Heart left ventricle (tissue), 16 donors: ENCODE measurements at regions not wholly inside any gene's neighbourhood (a gene's known extent, or its start where the extent isn't known, plus 50 kb on each side); places are given as distances from the start of the nearest gene placed in this dataset.

ENCODE experiments used
- ATAC-seq, 4 donors: fragments of 200-7000 bp; cut with Tn5 transposase; one replicate each; pipeline ENCODE4 v1.9.1; 2020 to 2022; ENCODE audit warnings: moderate library complexity in 4 of 4, mild to moderate bottlenecking in 3 of 4, moderate number of reproducible peaks in 1 of 4
- DNase-seq, 5 donors: peaks; one replicate each; pipeline ENCODE4 v3.0.0-alpha.2; 2020
- H3K27ac ChIP-seq, 12 donors: fragments of 200-600 bp; sonication (generic) in 4 of 12; one replicate each; pipeline versions ENCODE4 v1.5.0 to v1.8.0; 2016 to 2022; ENCODE audit warnings: mild to moderate bottlenecking in 2 of 12
- H3K27me3 ChIP-seq, 9 donors: fragments of 200-600 bp; sonication (generic) in 2 of 9; one replicate each; pipeline versions ENCODE4 v1.5.1 to v1.8.0; 2016 to 2022; ENCODE audit warnings: mild to moderate bottlenecking in 3 of 9
- H3K36me3 ChIP-seq, 9 donors: fragments of 200-600 bp; sonication (generic) in 2 of 9; one replicate each; pipeline versions ENCODE4 v1.5.0 to v1.8.0; 2018 to 2022; ENCODE audit warnings: mild to moderate bottlenecking in 2 of 9
- H3K4me1 ChIP-seq, 12 donors: fragments of 200-600 bp; sonication (generic) in 4 of 12; one replicate each; pipeline versions ENCODE4 v1.5.0 to v1.8.0; 2016 to 2022; ENCODE audit warnings: mild to moderate bottlenecking in 3 of 12
- H3K4me3 ChIP-seq, 12 donors: fragments of 200-600 bp; sonication (generic) in 4 of 12; one replicate each; pipeline versions ENCODE4 v1.5.0 to v1.8.0; 2017 to 2022; ENCODE audit warnings: mild to moderate bottlenecking in 9 of 12, moderate library complexity in 4 of 12
- H3K9me3 ChIP-seq, 12 donors: fragments of 200-600 bp; sonication (generic) in 4 of 12; one replicate each; pipeline versions ENCODE4 v1.5.0 to v1.8.0; 2016 to 2022; ENCODE audit warnings: mild to moderate bottlenecking in 1 of 12
- CTCF ChIP-seq, 12 donors: fragments of 200-600 bp; sonication (generic) in 4 of 12; IDR thresholded peaks; one replicate each; pipeline versions ENCODE4 v1.5.0 to v1.8.0; 2018 to 2022; ENCODE audit warnings: antibody characterized with exemption in 12 of 12, mild to moderate bottlenecking in 5 of 12
- POLR2A ChIP-seq, 2 donors: fragments of 450-650 bp; IDR thresholded peaks; one replicate each; pipeline ENCODE4 v1.6.1; 2017; ENCODE audit warnings: antibody characterized with exemption in 2 of 2, mild to moderate bottlenecking in 2 of 2, moderate library complexity in 2 of 2
- WGBS, 4 donors: extraction: QIAGEN DNeasy Blood & Tissue Kit in 2 of 4; methylation state at CpG; one replicate each; pipeline versions ENCODE4 v1.1.5 to v1.1.7; 2013 to 2018; 5-methylcytosine and 5-hydroxymethylcytosine counted together
- intact Hi-C, 10 donors: fragments of 100-400 bp; cut with DNase I; formaldehyde crosslinking; loops; one replicate each; pipeline versions ENCODE4 v1.11.1 to v1.14.2; 2022
- donor health status: ischemic (EF 13 %, LVEDD 7.1; RV severe dilation, severe dysfunction).
- donor health status: healthy with polysubstance abuse.
- donor health status: DM: no; HTN: yes; CAD: no.
- donor health status: DM: no; HTN: no; CAD: no.
- donor health status: ischemic (EF 25% LVEDD 6.9; RV normal size, moderate dysfunction).
- donor health status: ischemic (EF 25% LVEDD 5.7; RV mildly dilated, moderate dysfunction).
- donor health status: healthy.
- donor health status: DM: yes; HTN: yes; CAD: no.
- donor health status: ischemic (EF 35%, LVEDD 5.7; RV mildly dilated, moderate dysfunction).
- donor health status: nonischemic (EF 11% LVEDD 7.7; RV severe dilation, severe dysfunction).
- donor health status: DM: yes; HTN: yes; CAD: no.
- donor health status: PGD.
- donor health status: ischemic (EF 29% LVEDD 5.4; RV normal size, mild dysfunction).
- donor health status: nonischemic (EF 23%, LVEDD 6.1; RV moderate dilation, normal function).

GRCh38 chr2:183718246-183718645 lies 594.0 kb downstream of the NUP35 start:
- 60 to 73% (median 67%) methylated on average over 3 of the region's 3 CpGs for WGBS, 4 donors
- DNase-seq (no peak), ATAC-seq (no peak)
- no peaks in the 10 kb centered on the region for H3K4me1 ChIP-seq
- TF ChIP-seq POLR2A (IDR thresholded peaks at IDR 0.05) = no peak
- TF ChIP-seq CTCF (IDR thresholded peaks at IDR 0.05) = no peak
- H3K9me3 ChIP-seq = peaks cover 0 to 2% (median 0%) of the 10 kb centered on the region in 12 donors
- no peaks in the 10 kb centered on the region for H3K36me3 ChIP-seq
- no peak overlapping the region for H3K27ac ChIP-seq
- no peaks in the 10 kb centered on the region for H3K27me3 ChIP-seq
- intact Hi-C loops = no loop called here
- H3K4me3 ChIP-seq = no peak overlapping the region

- TF ChIP-seq POLR2A (IDR thresholded peaks at IDR 0.05) (no peak), CTCF (IDR thresholded peaks at IDR 0.05) (no peak)
- Histone ChIP-seq H3K9me3 (peaks cover 0 to 3% (median 0%) of the 10 kb centered on the region in 12 donors), H3K27me3 (no peaks in the 10 kb centered on the region), H3K36me3 (no peaks in the 10 kb centered on the region), H3K27ac (no peak overlapping the region), H3K4me1 (no peaks in the 10 kb centered on the region), H3K4me3 (no peak overlapping the region)
- intact Hi-C loops = no loop called here
- ATAC-seq = no peak
- 72 to 91% (median 76%) methylated on average over 2 of the region's 2 CpGs for WGBS, 4 donors
- DNase-seq = no peak
Measured at GRCh38 chr2:183723278-183723677, 599.0 kb downstream of the NUP35 start.

- no peaks in the 10 kb centered on the region for H3K9me3 ChIP-seq
- DNase-seq (no peak), ATAC-seq (no peak)
- 49 to 54% (median 51%) methylated on average over 2 of the region's 2 CpGs for WGBS, 4 donors
- TF ChIP-seq CTCF (IDR thresholded peaks at IDR 0.05) (no peak), POLR2A (IDR thresholded peaks at IDR 0.05) (no peak)
- no peaks in the 10 kb centered on the region for H3K4me1 ChIP-seq
- H3K27me3 ChIP-seq = no peaks in the 10 kb centered on the region
- no peaks in the 10 kb centered on the region for H3K36me3 ChIP-seq
- no peak overlapping the region for H3K4me3 ChIP-seq
- H3K27ac ChIP-seq = no peak overlapping the region
- intact Hi-C loops = no loop called here
Measured at GRCh38 chr2:183729380-183729779, 605.1 kb downstream of the NUP35 start.

GRCh38 chr2:183740241-183740640 lies 616.0 kb downstream of the NUP35 start:
- Histone ChIP-seq H3K36me3 (no peaks in the 10 kb centered on the region), H3K27ac (no peak overlapping the region), H3K9me3 (no peaks in the 10 kb centered on the region), H3K4me1 (no peaks in the 10 kb centered on the region), H3K4me3 (no peak overlapping the region), H3K27me3 (no peaks in the 10 kb centered on the region)
- ATAC-seq = no peak
- 40 to 56% (median 42%) methylated on average over 2 of the region's 2 CpGs for WGBS, 4 donors
- no peak for TF ChIP-seq POLR2A (IDR thresholded peaks at IDR 0.05)
- TF ChIP-seq CTCF (IDR thresholded peaks at IDR 0.05) = no peak
- intact Hi-C loops = no loop called here
- no peak for DNase-seq
